ENCODE measurements at regions not wholly inside any gene's neighbourhood (a gene's known extent, or its start where the extent isn't known, plus 50 kb on each side); places are given as distances from the start of the nearest gene placed in this dataset.
"Not testable (repeated sequence)": the region's sequence is repeated elsewhere in the genome, so short reads cannot be mapped to it uniquely, and the experiment has no call there.

- DNase-seq (ENCODE audit: low read depth in 3 of 3): no peak
Observed at GRCh38 chr22:48824712-48825651, 1002.7 kb downstream of the BRD1 start.

GRCh38 chr22:48823941-48824340 is 1003.7 kb downstream of the BRD1 start:
- no peak for DNase-seq (ENCODE audit: low read depth in 3 of 3)

GRCh38 chr22:48822278-48823233 is 1005.1 kb downstream of the BRD1 start:
- no peak for DNase-seq (ENCODE audit: low read depth in 3 of 3)

GRCh38 chr22:48821727-48822126 is 1005.9 kb downstream of the BRD1 start:
- DNase-seq (ENCODE audit: low read depth in 3 of 3): no peak

GRCh38 chr22:48821346-48821690 is 1006.4 kb downstream of the BRD1 start:
- no peak for DNase-seq (ENCODE audit: low read depth in 3 of 3)

- no peak for DNase-seq (ENCODE audit: low read depth in 3 of 3)
Observed at GRCh38 chr22:48820481-48821345, 1007.0 kb downstream of the BRD1 start.

- DNase-seq (ENCODE audit: low read depth in 3 of 3): no peak
Observed at GRCh38 chr22:48819961-48820360, 1007.7 kb downstream of the BRD1 start.

- no peak for DNase-seq (ENCODE audit: low read depth in 3 of 3)
Observed at GRCh38 chr22:48819232-48819631, 1008.4 kb downstream of the BRD1 start.

- not testable (repeated sequence) for DNase-seq (ENCODE audit: low read depth in 3 of 3)
Observed at GRCh38 chr22:48817491-48817890, 1010.2 kb downstream of the BRD1 start.

GRCh38 chr22:48811885-48812284 is 1015.8 kb downstream of the BRD1 start:
- no peak for DNase-seq (ENCODE audit: low read depth in 3 of 3)

- DNase-seq (ENCODE audit: low read depth in 3 of 3): no peak
Observed at GRCh38 chr22:48808038-48808960, 1019.4 kb downstream of the BRD1 start.

GRCh38 chr22:48807155-48807554 is 1020.5 kb downstream of the BRD1 start:
- no peak for DNase-seq (ENCODE audit: low read depth in 3 of 3)

GRCh38 chr22:48806227-48806781 is 1021.4 kb downstream of the BRD1 start:
- DNase-seq (ENCODE audit: low read depth in 3 of 3): no peak

- no peak for DNase-seq (ENCODE audit: low read depth in 3 of 3)
Observed at GRCh38 chr22:48805516-48805915, 1022.2 kb downstream of the BRD1 start.

- DNase-seq (ENCODE audit: low read depth in 3 of 3): no peak
Observed at GRCh38 chr22:48804811-48805301, 1022.8 kb downstream of the BRD1 start.

- DNase-seq (ENCODE audit: low read depth in 3 of 3): no peak
Observed at GRCh38 chr22:48803948-48804810, 1023.5 kb downstream of the BRD1 start.

GRCh38 chr22:48803171-48803947 is 1024.3 kb downstream of the BRD1 start:
- no peak for DNase-seq (ENCODE audit: low read depth in 3 of 3)

GRCh38 chr22:48802576-48802975 is 1025.1 kb downstream of the BRD1 start:
- no peak for DNase-seq (ENCODE audit: low read depth in 3 of 3)
